Liver (tissue), 8 donors: ENCODE measurements at regions not wholly inside any gene's neighbourhood (a gene's known extent, or its start where the extent isn't known, plus 50 kb on each side); places are given as distances from the start of the nearest gene placed in this dataset.

Experiments used
- DNase-seq: peaks from one replicate; pipeline ENCODE4 v3.0.0-alpha.2; 2017; ENCODE audit warnings: low spot score
- H3K27ac ChIP-seq, 2 donors: one replicate each; pipeline ENCODE4 v1.7.0; 2013; ENCODE audit warnings: inconsistent platforms in 2 of 2, low read length in 2 of 2, control low read depth in 1 of 2, low read depth in 1 of 2, mild to moderate bottlenecking in 1 of 2
- H3K27me3 ChIP-seq, 4 donors: one replicate each; pipeline versions ENCODE4 v1.6.1 to v1.7.0; 2013; ENCODE audit warnings: low read length in 3 of 4, inconsistent platforms in 1 of 4, mild to moderate bottlenecking in 1 of 4, moderate library complexity in 1 of 4; ENCODE audit not compliant: control insufficient read depth in 4 of 4, insufficient read depth in 4 of 4
- H3K36me3 ChIP-seq, 4 donors: one replicate each; pipeline versions ENCODE4 v1.6.1 to v1.7.0; 2013; ENCODE audit warnings: low read length in 3 of 4, mild to moderate bottlenecking in 3 of 4, low read depth in 1 of 4, moderate library complexity in 1 of 4; ENCODE audit not compliant: control insufficient read depth in 4 of 4, insufficient read depth in 3 of 4
- H3K4me1 ChIP-seq, 4 donors: one replicate each; pipeline versions ENCODE4 v1.6.1 to v1.7.0; 2013; ENCODE audit warnings: low read length in 3 of 4, mild to moderate bottlenecking in 3 of 4, moderate library complexity in 1 of 4; ENCODE audit not compliant: control insufficient read depth in 4 of 4, insufficient read depth in 4 of 4
- H3K4me3 ChIP-seq, 3 donors: one replicate each; pipeline versions ENCODE4 v1.6.1 to v1.7.0; 2013; ENCODE audit warnings: low read length in 3 of 3, control low read depth in 1 of 3, low read depth in 1 of 3, mild to moderate bottlenecking in 1 of 3
- H3K9ac ChIP-seq, 2 donors: one replicate each; pipeline ENCODE4 v1.7.0; 2013; ENCODE audit warnings: low read length in 2 of 2, mild to moderate bottlenecking in 2 of 2, moderate library complexity in 2 of 2, control low read depth in 1 of 2, low read depth in 1 of 2
- H3K9me3 ChIP-seq, 4 donors: one replicate each; pipeline versions ENCODE4 v1.6.1 to v1.7.0; 2013; ENCODE audit warnings: low read length in 3 of 4; ENCODE audit not compliant: control insufficient read depth in 4 of 4
- EGR1 ChIP-seq, 2 donors: IDR thresholded peaks; 2 replicates each; pipeline ENCODE4 v1.6.1; 2016 to 2018; ENCODE audit warnings: antibody characterized with exemption in 2 of 2, low read depth in 2 of 2
- FOXA1 ChIP-seq: IDR thresholded peaks from 2 replicates; pipeline ENCODE4 v1.6.1; 2016; ENCODE audit warnings: antibody characterized with exemption
- FOXA2 ChIP-seq: IDR thresholded peaks from 2 replicates; pipeline ENCODE4 v1.6.1; 2016; ENCODE audit warnings: antibody characterized with exemption
- GABPA ChIP-seq, 2 donors: IDR thresholded peaks in 1 of 2; conservative IDR thresholded peaks in 1 of 2; 2 replicates each; pipeline ENCODE4 v1.6.1; 2016; ENCODE audit warnings: antibody characterized with exemption in 2 of 2, mild to moderate bottlenecking in 1 of 2, moderate library complexity in 1 of 2
- HNF4A ChIP-seq, 2 donors: conservative IDR thresholded peaks; 2 replicates each; pipeline ENCODE4 v1.6.1; 2016; ENCODE audit warnings: antibody characterized with exemption in 2 of 2, mild to moderate bottlenecking in 2 of 2
- HNF4G ChIP-seq: IDR thresholded peaks from 2 replicates; pipeline ENCODE4 v1.6.1; 2016; ENCODE audit warnings: antibody characterized with exemption
- JUND ChIP-seq, 2 donors: IDR thresholded peaks; 2 replicates each; pipeline ENCODE4 v1.6.1; 2016; ENCODE audit warnings: antibody characterized with exemption in 2 of 2
- NR2F2 ChIP-seq: IDR thresholded peaks from 2 replicates; pipeline ENCODE4 v1.6.1; 2016; ENCODE audit warnings: antibody characterized with exemption
- RAD21 ChIP-seq, 2 donors: IDR thresholded peaks; 2 replicates each; pipeline ENCODE4 v1.6.1; 2016; ENCODE audit warnings: antibody characterized with exemption in 2 of 2, mild to moderate bottlenecking in 2 of 2
- RXRA ChIP-seq, 2 donors: IDR thresholded peaks; 2 replicates each; pipeline ENCODE4 v1.6.1; 2017 to 2018; ENCODE audit warnings: antibody characterized with exemption in 2 of 2, mild to moderate bottlenecking in 1 of 2
- SP1 ChIP-seq: IDR thresholded peaks from 2 replicates; pipeline ENCODE4 v1.6.1; 2018; ENCODE audit warnings: antibody characterized with exemption, mild to moderate bottlenecking
- TAF1 ChIP-seq: conservative IDR thresholded peaks from 2 replicates; pipeline ENCODE4 v1.6.1; 2016; ENCODE audit warnings: antibody characterized with exemption, mild to moderate bottlenecking
- YY1 ChIP-seq: IDR thresholded peaks from 2 replicates; pipeline ENCODE4 v1.6.1; 2016; ENCODE audit warnings: antibody characterized with exemption, mild to moderate bottlenecking
- WGBS: extraction: QIAGEN DNeasy Blood & Tissue Kit; methylation state at CpG from one replicate; pipeline ENCODE4 v1.1.7; 2013; 5-methylcytosine and 5-hydroxymethylcytosine counted together
- TF ChIP-seq, protein P1 (sequence below): fragments of 150-350 bp; IDR thresholded peaks from 2 replicates; pipeline ENCODE4 v1.5.1; 2017; ENCODE audit warnings: improper control_type of control experiment, low read depth, low read length; ENCODE audit not compliant: missing input control
- TF ChIP-seq, protein P2 (sequence below): IDR thresholded peaks from 2 replicates; pipeline ENCODE4 v1.6.1; 2016; ENCODE audit warnings: antibody characterized with exemption
- TF ChIP-seq, protein P3 (sequence below): IDR thresholded peaks from 2 replicates; pipeline ENCODE4 v1.6.1; 2016; ENCODE audit warnings: antibody characterized with exemption
- TF ChIP-seq, protein P4 (sequence below): IDR thresholded peaks from 2 replicates; pipeline ENCODE4 v1.6.1; 2016; ENCODE audit warnings: antibody characterized with exemption, mild to moderate bottlenecking
- donor health status: healthy.
- donor health status: healthy.
- donor health status: healthy.
- donor health status: healthy.
- donor health status: healthy.

DNA sequence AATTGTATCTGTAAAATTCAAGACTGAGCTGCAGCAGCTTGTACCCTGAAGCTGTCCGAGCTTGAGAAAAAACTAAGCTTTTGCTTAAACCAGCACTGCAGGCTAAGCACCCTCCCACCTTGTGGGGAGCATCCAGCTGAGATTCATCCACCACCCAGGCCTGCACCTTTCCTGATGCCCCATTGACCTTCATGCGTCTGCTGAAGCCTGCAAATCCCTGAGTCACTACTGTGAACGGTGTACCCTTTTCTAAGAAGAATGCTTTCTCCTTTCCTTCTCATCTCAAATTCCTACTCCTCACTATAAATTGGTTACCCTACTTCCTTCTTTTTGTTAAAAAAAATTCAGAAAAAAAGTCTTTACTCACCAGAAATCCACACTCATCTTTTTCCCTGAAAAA lies 90.9 kb upstream of the RGS18 start (continued):
- TF ChIP-seq, protein P1, sequence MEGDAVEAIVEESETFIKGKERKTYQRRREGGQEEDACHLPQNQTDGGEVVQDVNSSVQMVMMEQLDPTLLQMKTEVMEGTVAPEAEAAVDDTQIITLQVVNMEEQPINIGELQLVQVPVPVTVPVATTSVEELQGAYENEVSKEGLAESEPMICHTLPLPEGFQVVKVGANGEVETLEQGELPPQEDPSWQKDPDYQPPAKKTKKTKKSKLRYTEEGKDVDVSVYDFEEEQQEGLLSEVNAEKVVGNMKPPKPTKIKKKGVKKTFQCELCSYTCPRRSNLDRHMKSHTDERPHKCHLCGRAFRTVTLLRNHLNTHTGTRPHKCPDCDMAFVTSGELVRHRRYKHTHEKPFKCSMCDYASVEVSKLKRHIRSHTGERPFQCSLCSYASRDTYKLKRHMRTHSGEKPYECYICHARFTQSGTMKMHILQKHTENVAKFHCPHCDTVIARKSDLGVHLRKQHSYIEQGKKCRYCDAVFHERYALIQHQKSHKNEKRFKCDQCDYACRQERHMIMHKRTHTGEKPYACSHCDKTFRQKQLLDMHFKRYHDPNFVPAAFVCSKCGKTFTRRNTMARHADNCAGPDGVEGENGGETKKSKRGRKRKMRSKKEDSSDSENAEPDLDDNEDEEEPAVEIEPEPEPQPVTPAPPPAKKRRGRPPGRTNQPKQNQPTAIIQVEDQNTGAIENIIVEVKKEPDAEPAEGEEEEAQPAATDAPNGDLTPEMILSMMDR = no peak
- no peak for TF ChIP-seq JUND (IDR thresholded peaks at IDR 0.05)
- TF ChIP-seq RXRA (IDR thresholded peaks at IDR 0.05) = no peak
- no peak for TF ChIP-seq HNF4A (conservative IDR thresholded peaks at IDR 0.05)
- no peak for TF ChIP-seq NR2F2

DNA sequence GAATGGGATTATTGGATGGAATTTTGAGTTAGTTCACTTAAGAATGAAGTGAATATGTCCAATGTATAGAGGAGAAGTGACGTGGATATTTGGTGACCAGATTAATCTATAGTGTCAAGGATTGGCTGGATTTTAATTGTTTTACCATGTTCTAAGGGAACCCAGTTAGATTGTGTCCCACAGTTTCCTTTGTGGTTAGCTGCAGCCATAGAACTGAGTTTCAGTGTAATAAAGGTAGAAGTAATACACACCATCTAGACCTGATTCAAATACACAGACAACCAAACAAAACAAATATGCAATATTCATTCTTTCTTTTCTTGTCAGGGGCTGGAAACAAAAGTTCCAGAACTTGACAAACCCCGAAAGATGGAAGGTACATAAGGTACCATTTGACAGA lies 88.0 kb upstream of the RGS18 start:
- H3K9ac ChIP-seq = no peak overlapping the region
- H3K9me3 ChIP-seq = no peaks in the 10 kb centered on the region
- no peak for DNase-seq
- H3K27me3 ChIP-seq = no peaks in the 10 kb centered on the region
- no peak overlapping the region for H3K4me3 ChIP-seq
- no peaks in the 10 kb centered on the region for H3K36me3 ChIP-seq
- H3K4me1 ChIP-seq = no peaks in the 10 kb centered on the region
- no peak for TF ChIP-seq RXRA (IDR thresholded peaks at IDR 0.05)
- TF ChIP-seq HNF4G = no peak
- TF ChIP-seq, protein P1 = no peak
- TF ChIP-seq JUND (IDR thresholded peaks at IDR 0.05) = no peak
- TF ChIP-seq SP1 = no peak
- no peak for TF ChIP-seq FOXA1
- TF ChIP-seq EGR1 (IDR thresholded peaks at IDR 0.05; ENCODE audit: low read depth in 2 of 2) = no peak
- TF ChIP-seq, protein P2, sequence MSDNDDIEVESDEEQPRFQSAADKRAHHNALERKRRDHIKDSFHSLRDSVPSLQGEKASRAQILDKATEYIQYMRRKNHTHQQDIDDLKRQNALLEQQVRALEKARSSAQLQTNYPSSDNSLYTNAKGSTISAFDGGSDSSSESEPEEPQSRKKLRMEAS = no peak
- TF ChIP-seq TAF1 = no peak
- TF ChIP-seq, protein P3, sequence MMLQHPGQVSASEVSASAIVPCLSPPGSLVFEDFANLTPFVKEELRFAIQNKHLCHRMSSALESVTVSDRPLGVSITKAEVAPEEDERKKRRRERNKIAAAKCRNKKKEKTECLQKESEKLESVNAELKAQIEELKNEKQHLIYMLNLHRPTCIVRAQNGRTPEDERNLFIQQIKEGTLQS = no peak
- TF ChIP-seq FOXA2 = no peak
- TF ChIP-seq NR2F2 = no peak
- no peak for TF ChIP-seq HNF4A (conservative IDR thresholded peaks at IDR 0.05)
- TF ChIP-seq, protein P4, sequence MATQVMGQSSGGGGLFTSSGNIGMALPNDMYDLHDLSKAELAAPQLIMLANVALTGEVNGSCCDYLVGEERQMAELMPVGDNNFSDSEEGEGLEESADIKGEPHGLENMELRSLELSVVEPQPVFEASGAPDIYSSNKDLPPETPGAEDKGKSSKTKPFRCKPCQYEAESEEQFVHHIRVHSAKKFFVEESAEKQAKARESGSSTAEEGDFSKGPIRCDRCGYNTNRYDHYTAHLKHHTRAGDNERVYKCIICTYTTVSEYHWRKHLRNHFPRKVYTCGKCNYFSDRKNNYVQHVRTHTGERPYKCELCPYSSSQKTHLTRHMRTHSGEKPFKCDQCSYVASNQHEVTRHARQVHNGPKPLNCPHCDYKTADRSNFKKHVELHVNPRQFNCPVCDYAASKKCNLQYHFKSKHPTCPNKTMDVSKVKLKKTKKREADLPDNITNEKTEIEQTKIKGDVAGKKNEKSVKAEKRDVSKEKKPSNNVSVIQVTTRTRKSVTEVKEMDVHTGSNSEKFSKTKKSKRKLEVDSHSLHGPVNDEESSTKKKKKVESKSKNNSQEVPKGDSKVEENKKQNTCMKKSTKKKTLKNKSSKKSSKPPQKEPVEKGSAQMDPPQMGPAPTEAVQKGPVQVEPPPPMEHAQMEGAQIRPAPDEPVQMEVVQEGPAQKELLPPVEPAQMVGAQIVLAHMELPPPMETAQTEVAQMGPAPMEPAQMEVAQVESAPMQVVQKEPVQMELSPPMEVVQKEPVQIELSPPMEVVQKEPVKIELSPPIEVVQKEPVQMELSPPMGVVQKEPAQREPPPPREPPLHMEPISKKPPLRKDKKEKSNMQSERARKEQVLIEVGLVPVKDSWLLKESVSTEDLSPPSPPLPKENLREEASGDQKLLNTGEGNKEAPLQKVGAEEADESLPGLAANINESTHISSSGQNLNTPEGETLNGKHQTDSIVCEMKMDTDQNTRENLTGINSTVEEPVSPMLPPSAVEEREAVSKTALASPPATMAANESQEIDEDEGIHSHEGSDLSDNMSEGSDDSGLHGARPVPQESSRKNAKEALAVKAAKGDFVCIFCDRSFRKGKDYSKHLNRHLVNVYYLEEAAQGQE = no peak
- TF ChIP-seq GABPA (IDR thresholded peaks at IDR 0.05 in 1 of 2, conservative IDR thresholded peaks at IDR 0.05 in 1 of 2) = no peak
- TF ChIP-seq RAD21 (IDR thresholded peaks at IDR 0.05) = no peak
- no peak for TF ChIP-seq YY1
- H3K27ac ChIP-seq = no peak overlapping the region
- WGBS = 67% methylated on average over 2 of the region's 2 CpGs
